ENCODE measurements at regions not wholly inside any gene's neighbourhood (a gene's known extent, or its start where the extent isn't known, plus 50 kb on each side); places are given as distances from the start of the nearest gene placed in this dataset.

GRCh38 chr9:78970375-78970774, 601.4 kb upstream of the TLE4 start:
- peaks cover 16% of the 10 kb centered on the region for H3K4me1 Mint-ChIP-seq
- no peaks in the 10 kb centered on the region for H3K27me3 Mint-ChIP-seq (ENCODE audit: insufficient read depth, low read depth)
- Histone ChIP-seq H3K4me2 (no peak overlapping the region), H3K27ac (no peak overlapping the region), H2AFZ (replicated peaks) (no peak overlapping the region), H3K4me1 (peaks cover 18% of the 10 kb centered on the region), H4K20me1 (ENCODE audit: low read depth) (no peaks in the 10 kb centered on the region), H3K36me3 (no peaks in the 10 kb centered on the region), H3K79me2 (ENCODE audit: low read depth) (no peaks in the 10 kb centered on the region), H3K9me3 (ENCODE audit: low read depth) (no peaks in the 10 kb centered on the region), H3K9ac (no peak overlapping the region), H3K27me3 (no peaks in the 10 kb centered on the region), H3K4me3 (no peak overlapping the region), H3F3A (ENCODE audit: low read depth) (peaks cover 4% of the 10 kb centered on the region)
- no peak for DNase-seq (ENCODE audit: low spot score)
- H3K4me3 Mint-ChIP-seq: no peak overlapping the region
- no peaks in the 10 kb centered on the region for H3K9me3 Mint-ChIP-seq
- H3K36me3 Mint-ChIP-seq: no peaks in the 10 kb centered on the region
- no peak for TF ChIP-seq EZH2 (IDR thresholded peaks at IDR 0.05)
- TF ChIP-seq EZH2phosphoT487 (IDR thresholded peaks at IDR 0.05): no peak
- no peak for TF ChIP-seq CTCF (IDR thresholded peaks at IDR 0.05)
- no peak overlapping the region for H3K27ac Mint-ChIP-seq

- peaks cover 4% of the 10 kb centered on the region for H3F3A ChIP-seq (ENCODE audit: low read depth)
- no peaks in the 10 kb centered on the region for H3K36me3 ChIP-seq
- H3K79me2 ChIP-seq (ENCODE audit: low read depth): no peaks in the 10 kb centered on the region
- no peak for DNase-seq (ENCODE audit: low spot score)
- no peaks in the 10 kb centered on the region for H3K9me3 ChIP-seq (ENCODE audit: low read depth)
- H3K4me3 ChIP-seq: no peak overlapping the region
- H4K20me1 ChIP-seq (ENCODE audit: low read depth): no peaks in the 10 kb centered on the region
- no peaks in the 10 kb centered on the region for H3K36me3 Mint-ChIP-seq
- H2AFZ ChIP-seq (replicated peaks): no peak overlapping the region
- H3K9me3 Mint-ChIP-seq: no peaks in the 10 kb centered on the region
- no peak overlapping the region for H3K4me3 Mint-ChIP-seq
- no peak overlapping the region for H3K27ac Mint-ChIP-seq
- no peak overlapping the region for H3K9ac ChIP-seq
- H3K4me1 ChIP-seq: peaks cover 26% of the 10 kb centered on the region
- no peaks in the 10 kb centered on the region for H3K27me3 ChIP-seq
- no peaks in the 10 kb centered on the region for H3K27me3 Mint-ChIP-seq (ENCODE audit: insufficient read depth, low read depth)
- H3K4me1 Mint-ChIP-seq: peaks cover 20% of the 10 kb centered on the region
- no peak for TF ChIP-seq EZH2phosphoT487 (IDR thresholded peaks at IDR 0.05)
- TF ChIP-seq CTCF (IDR thresholded peaks at IDR 0.05): no peak
- TF ChIP-seq EZH2 (IDR thresholded peaks at IDR 0.05): no peak
- H3K4me2 ChIP-seq: peak overlapping the region; percentile 32
- H3K27ac ChIP-seq: peak overlapping the region; percentile 43
Measured at GRCh38 chr9:78971540-78971939, 600.2 kb upstream of the TLE4 start.

GRCh38 chr9:78972303-78972999, 599.3 kb upstream of the TLE4 start:
- H3K4me3 Mint-ChIP-seq: no peak overlapping the region
- H3K27me3 Mint-ChIP-seq (ENCODE audit: insufficient read depth, low read depth): no peaks in the 10 kb centered on the region
- Histone ChIP-seq H2AFZ (replicated peaks) (no peak overlapping the region), H3K36me3 (no peaks in the 10 kb centered on the region), H3K27ac (peak overlapping the region; percentile 35), H4K20me1 (ENCODE audit: low read depth) (no peaks in the 10 kb centered on the region), H3K79me2 (ENCODE audit: low read depth) (no peaks in the 10 kb centered on the region), H3K4me2 (peak overlapping the region; percentile 32), H3K9ac (no peak overlapping the region), H3K27me3 (no peaks in the 10 kb centered on the region), H3F3A (ENCODE audit: low read depth) (peaks cover 4% of the 10 kb centered on the region), H3K4me3 (no peak overlapping the region), H3K9me3 (ENCODE audit: low read depth) (no peaks in the 10 kb centered on the region), H3K4me1 (peaks cover 26% of the 10 kb centered on the region)
- no peaks in the 10 kb centered on the region for H3K36me3 Mint-ChIP-seq
- no peaks in the 10 kb centered on the region for H3K9me3 Mint-ChIP-seq
- no peak for TF ChIP-seq CTCF (IDR thresholded peaks at IDR 0.05)
- TF ChIP-seq EZH2phosphoT487 (IDR thresholded peaks at IDR 0.05): no peak
- no peak for TF ChIP-seq EZH2 (IDR thresholded peaks at IDR 0.05)
- no peak overlapping the region for H3K27ac Mint-ChIP-seq
- H3K4me1 Mint-ChIP-seq: peaks cover 20% of the 10 kb centered on the region
- DNase-seq (ENCODE audit: low spot score): no peak
